ENCODE measurements at regions not wholly inside any gene's neighbourhood (a gene's known extent, or its start where the extent isn't known, plus 50 kb on each side); places are given as distances from the start of the nearest gene placed in this dataset.

GRCh38 chr9:127553793-127554192 lies 58.3 kb upstream of the STXBP1 start:
- TF ChIP-seq USF2 (IDR thresholded peaks at IDR 0.05) = no peak
- TF ChIP-seq RFX5 (IDR thresholded peaks at IDR 0.05) = no peak
- no peak for TF ChIP-seq ELK1 (IDR thresholded peaks at IDR 0.05; ENCODE audit: low read depth, low read length)
- no peak for TF ChIP-seq POLR2AphosphoS2 (conservative IDR thresholded peaks at IDR 0.05; ENCODE audit: low read length)
- TF ChIP-seq ZNF302 (CRISPR knock-in tag; IDR thresholded peaks at IDR 0.05) = no peak
- DNase-seq (ENCODE audit: low read depth in 1 of 2, low spot score in 1 of 2) = no peak
- ATAC-seq = no peak
- no peak overlapping the region for H3K4me2 ChIP-seq
- 96% methylated on average over 4 of the region's 4 CpGs for WGBS (ENCODE audit: missing lambda C conversion rate)
- H3K9me3 ChIP-seq = no peaks in the 10 kb centered on the region
- FAIRE-seq = no peak
- H3K4me1 ChIP-seq = peaks cover 85% of the 10 kb centered on the region
- H3K27ac ChIP-seq = peak overlapping the region in 1 of 2 experiments; percentile 92; a peak in 3 of 6 replicates
- CTCF ChIA-PET = interaction anchor here (0.8 to 4.7 kb wide), 10 partner anchors 9 to 367 kb away, joined by 3 to 18 read pairs (median 4); no protein-coding TSS in a partner anchor
- POLR2A ChIA-PET = interaction anchor here (0.6 kb wide), 1 partner anchor 32 kb away, joined by 3 read pairs; no protein-coding TSS in a partner anchor
- no peak overlapping the region for H3K4me3 ChIP-seq

- H3K4me3 ChIP-seq = no peak overlapping the region
- ChIA-PET POLR2A (interaction anchor here (1.0 kb wide), 1 partner anchor 34 kb away, joined by 3 read pairs; no protein-coding TSS in a partner anchor), CTCF (interaction anchor here (0.6 to 6.1 kb wide), 12 partner anchors 11 to 366 kb away, joined by 3 to 68 read pairs (median 6); partner anchors contain the start of gene TOR2A)
- no peaks in the 10 kb centered on the region for H3K9me3 ChIP-seq
- FAIRE-seq (no peak), ATAC-seq (peak in 1 of 2 experiments; percentile 2; a peak in 2 of 6 replicates), DNase-seq (ENCODE audit: low read depth in 1 of 2, low spot score in 1 of 2) (no peak)
- TF ChIP-seq ZC3H11A (IDR thresholded peaks at IDR 0.05) (no peak), GATA3 (IDR thresholded peaks at IDR 0.05; ENCODE audit: borderline replicate concordance) (no peak), TFCP2L1 (CRISPR knock-in tag; IDR thresholded peaks at IDR 0.05) (no peak), MAFK (IDR thresholded peaks at IDR 0.05; ENCODE audit: partially characterized antibody) (no peak), HOXB13 (CRISPR knock-in tag; IDR thresholded peaks at IDR 0.05; ENCODE audit: low read depth) (no peak)
- peak overlapping the region; percentile 69 for H3K4me2 ChIP-seq
- peak overlapping the region; percentile 82 to 92 for H3K27ac ChIP-seq
- H3K4me1 ChIP-seq = peaks cover 87% of the 10 kb centered on the region
- 77% methylated on average over 12 of the region's 15 CpGs for WGBS (ENCODE audit: missing lambda C conversion rate)
These were observed 56.9 kb upstream of the STXBP1 start for GRCh38 chr9:127554966-127555839.

GRCh38 chr9:127555840-127556820 lies 55.9 kb upstream of the STXBP1 start:
- H3K4me2 ChIP-seq = peak overlapping the region; percentile 69
- FAIRE-seq (peak; percentile 80), DNase-seq (ENCODE audit: low read depth in 1 of 2, low spot score in 1 of 2) (peak; percentile 90 to 96), ATAC-seq (peak; percentile 83 to 86)
- H3K4me1 ChIP-seq = peaks cover 87% of the 10 kb centered on the region
- POLR2A ChIA-PET = interaction anchor here (0.6 to 1.0 kb wide), 2 partner anchors 35 to 642 kb away, joined by 3 to 10 read pairs; partner anchors contain the start of gene RALGPS1
- CTCF ChIA-PET = interaction anchor here (0.6 to 6.3 kb wide), 18 partner anchors 10 to 365 kb away, joined by 3 to 68 read pairs (median 4); partner anchors contain the start of gene TOR2A
- H3K4me3 ChIP-seq = no peak overlapping the region
- H3K9me3 ChIP-seq = no peaks in the 10 kb centered on the region
- H3K27ac ChIP-seq = peak overlapping the region; percentile 82 to 92
- WGBS (ENCODE audit: missing lambda C conversion rate) = 20% methylated on average over 11 of the region's 13 CpGs
- TF ChIP-seq EHF (CRISPR knock-in tag; IDR thresholded peaks at IDR 0.05) (no peak), HOXB5 (CRISPR knock-in tag; IDR thresholded peaks at IDR 0.05) (no peak), POLR2AphosphoS2 (conservative IDR thresholded peaks at IDR 0.05; ENCODE audit: low read length) (no peak), CHD2 (IDR thresholded peaks at IDR 0.05; ENCODE audit: low read length, partially characterized antibody) (no peak), BCL3 (IDR thresholded peaks at IDR 0.05) (no peak), FOSL2 (IDR thresholded peaks at IDR 0.05) (no peak), FOSL2 (CRISPR knock-in tag; IDR thresholded peaks at IDR 0.05) (peak; percentile 83), HOXB13 (CRISPR knock-in tag; IDR thresholded peaks at IDR 0.05; ENCODE audit: low read depth) (no peak), USF2 (IDR thresholded peaks at IDR 0.05) (peak; percentile 29; the same call in 1 of the 2 replicates), ZFP36 (IDR thresholded peaks at IDR 0.05; ENCODE audit: borderline replicate concordance, partially characterized antibody) (no peak), JUNB (IDR thresholded peaks at IDR 0.05) (no peak), RARB (CRISPR knock-in tag; IDR thresholded peaks at IDR 0.05) (no peak), NFE2L2 (conservative IDR thresholded peaks at IDR 0.05; ENCODE audit: low read length) (no peak), ELK1 (IDR thresholded peaks at IDR 0.05; ENCODE audit: low read depth, low read length) (no peak), RCOR1 (IDR thresholded peaks at IDR 0.05; ENCODE audit: low read depth, low read length) (no peak), CHD4 (IDR thresholded peaks at IDR 0.05; ENCODE audit: borderline replicate concordance) (0 out of 2 replicates have a peak, but pooled peaks have one; percentile 45)

Data from A549 (cell line).